Left lobe of liver (tissue), 2 donors: ENCODE measurements at regions not wholly inside any gene's neighbourhood (a gene's known extent, or its start where the extent isn't known, plus 50 kb on each side); places are given as distances from the start of the nearest gene placed in this dataset.

Experiments
- ATAC-seq: fragments of 200-7000 bp; cut with Tn5 transposase; one replicate; pipeline ENCODE4 v1.9.1; 2020; ENCODE audit warnings: mild to moderate bottlenecking, moderate library complexity
- DNase-seq: peaks from one replicate; pipeline ENCODE4 v3.0.0-alpha.2; 2020; ENCODE audit warnings: low spot score
- donor health status: DM: no; HTN: no; CAD: no; lungs with moderate emphysema.
- donor health status: DM: no; HTN: yes; CAD: no.

- ATAC-seq (no peak), DNase-seq (no peak)
Measured at GRCh38 chr9:118457171-118458000, 753.2 kb downstream of the TLR4 start.

DNA sequence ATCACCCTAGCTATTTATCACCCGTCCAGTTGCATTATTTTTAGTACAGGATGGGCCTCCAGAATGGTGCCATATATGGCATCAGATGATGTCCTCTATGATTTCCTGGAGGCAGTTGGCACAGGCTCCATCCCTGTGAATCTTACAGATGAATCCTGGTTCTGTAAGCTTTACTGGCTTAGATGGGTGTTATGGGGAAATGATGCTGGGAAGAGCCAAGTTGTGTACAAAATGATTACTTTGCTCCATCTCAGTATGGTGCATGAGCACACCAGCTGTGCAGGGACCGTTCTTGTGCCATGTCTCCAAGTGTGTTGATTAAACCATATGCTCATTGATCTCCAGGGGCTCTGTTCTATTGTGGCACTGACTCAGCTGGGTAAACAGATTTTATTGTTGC lies 755.7 kb downstream of the TLR4 start:
- ATAC-seq (no peak), DNase-seq (no peak)

DNA sequence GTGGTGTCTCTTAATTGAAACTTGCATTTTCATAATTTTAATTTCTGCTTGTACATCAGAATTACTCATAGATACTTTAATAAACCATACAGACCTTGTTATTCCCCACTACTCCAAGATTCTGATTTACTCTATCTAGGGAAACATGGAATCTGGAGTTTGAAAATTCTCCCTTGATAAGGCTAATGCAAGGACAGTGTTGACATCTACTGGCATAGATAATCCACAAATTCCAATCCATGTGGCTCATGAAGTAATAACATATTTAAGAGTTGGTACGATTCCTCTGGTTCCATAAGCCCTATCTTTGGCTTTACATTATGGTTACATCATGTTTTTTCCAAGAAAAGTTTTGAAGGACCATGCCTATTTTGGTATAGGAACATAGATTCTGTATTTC lies 759.2 kb downstream of the TLR4 start:
- DNase-seq, result no peak
- peak; percentile 59 for ATAC-seq

- no peak for DNase-seq
Measured at GRCh38 chr9:118473521-118473920, 769.3 kb downstream of the TLR4 start.

GRCh38 chr9:118478752-118479151 lies 774.5 kb downstream of the TLR4 start:
- ATAC-seq (no peak), DNase-seq (no peak)

More at GRCh38 chr9:118473521-118473920, 769.3 kb downstream of the TLR4 start:
- ATAC-seq, result no peak

- ATAC-seq (no peak), DNase-seq (no peak)
Measured at GRCh38 chr9:118482306-118482705, 778.1 kb downstream of the TLR4 start.

- ATAC-seq (no peak), DNase-seq (no peak)
Measured at GRCh38 chr9:118483677-118484076, 779.5 kb downstream of the TLR4 start.

- no peak for ATAC-seq
- DNase-seq, result no peak
Measured at GRCh38 chr9:118503236-118503635, 799.0 kb downstream of the TLR4 start.

- no peak for ATAC-seq
- DNase-seq, result no peak
Measured at GRCh38 chr9:118510711-118511110, 806.5 kb downstream of the TLR4 start.

- ATAC-seq (no peak), DNase-seq (no peak)
Measured at GRCh38 chr9:118515947-118516346, 811.7 kb downstream of the TLR4 start.

DNA sequence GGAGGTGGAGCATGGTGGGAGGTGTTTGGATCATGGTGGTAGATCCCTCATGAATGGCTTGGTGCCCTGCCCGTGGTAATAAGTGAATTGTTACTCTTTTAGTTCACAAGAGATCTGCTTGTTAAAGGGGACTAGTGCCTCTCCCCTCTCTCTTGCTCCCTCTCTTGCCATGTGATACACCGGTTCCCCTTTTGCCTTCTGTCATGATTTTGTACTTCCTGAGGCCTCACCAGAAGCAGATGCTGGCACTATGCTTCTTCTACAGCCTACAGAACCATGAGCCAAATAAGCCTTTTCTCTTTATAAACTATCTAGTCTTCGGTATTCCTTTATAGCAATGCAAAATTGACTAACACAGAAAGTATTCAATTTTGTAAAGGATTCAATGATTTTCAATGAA lies 817.1 kb downstream of the TLR4 start:
- no peak for ATAC-seq
- DNase-seq, result no peak

- DNase-seq (no peak), ATAC-seq (peak; percentile 77)
Measured at GRCh38 chr9:118522093-118523028, 818.2 kb downstream of the TLR4 start.

GRCh38 chr9:118527261-118527660 lies 823.1 kb downstream of the TLR4 start:
- ATAC-seq, result no peak
- no peak for DNase-seq

DNA sequence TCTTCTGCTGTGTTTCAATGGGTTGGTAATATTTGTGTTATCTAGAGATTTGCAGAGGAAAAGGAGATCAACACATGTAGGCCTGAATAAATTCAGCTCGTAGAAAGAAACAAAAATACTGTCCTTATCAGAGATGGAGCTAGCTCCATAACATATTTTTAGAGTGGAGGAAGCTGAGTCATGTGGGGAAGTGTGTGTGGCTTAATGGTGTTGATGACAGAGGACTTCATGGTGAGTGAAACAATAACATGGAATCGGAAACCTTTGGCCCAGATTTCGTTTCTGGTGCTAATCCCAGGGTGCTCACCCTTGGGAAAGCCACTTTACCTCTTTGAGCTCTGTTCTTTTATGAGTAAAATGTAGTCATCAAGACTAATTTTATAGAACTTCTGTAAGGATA lies 825.0 kb downstream of the TLR4 start:
- no peak for ATAC-seq
- DNase-seq, result no peak

- DNase-seq (no peak), ATAC-seq (no peak)
Measured at GRCh38 chr9:118529624-118530214, 825.5 kb downstream of the TLR4 start.

DNA sequence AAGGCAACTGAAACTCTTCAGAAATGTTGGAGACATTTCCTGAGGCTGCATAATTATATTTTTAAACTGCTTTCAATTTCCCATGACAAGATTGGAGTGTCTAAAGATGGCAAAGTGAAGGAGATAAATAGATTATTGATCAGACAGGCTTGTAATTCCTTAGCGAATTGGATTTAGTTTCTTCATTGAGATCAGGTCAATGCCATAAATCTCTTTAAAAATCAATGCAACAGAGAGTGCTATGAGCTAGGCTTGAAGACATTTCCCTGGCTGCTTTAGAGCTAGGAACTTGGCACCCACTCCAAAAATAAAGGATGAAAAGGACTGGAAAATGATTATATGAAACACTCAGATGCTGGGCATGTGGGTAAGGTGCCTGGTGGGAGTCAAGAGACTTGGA lies 828.4 kb downstream of the TLR4 start:
- DNase-seq (no peak), ATAC-seq (no peak)

- ATAC-seq (no peak), DNase-seq (no peak)
Measured at GRCh38 chr9:118533101-118533500, 828.9 kb downstream of the TLR4 start.

DNA sequence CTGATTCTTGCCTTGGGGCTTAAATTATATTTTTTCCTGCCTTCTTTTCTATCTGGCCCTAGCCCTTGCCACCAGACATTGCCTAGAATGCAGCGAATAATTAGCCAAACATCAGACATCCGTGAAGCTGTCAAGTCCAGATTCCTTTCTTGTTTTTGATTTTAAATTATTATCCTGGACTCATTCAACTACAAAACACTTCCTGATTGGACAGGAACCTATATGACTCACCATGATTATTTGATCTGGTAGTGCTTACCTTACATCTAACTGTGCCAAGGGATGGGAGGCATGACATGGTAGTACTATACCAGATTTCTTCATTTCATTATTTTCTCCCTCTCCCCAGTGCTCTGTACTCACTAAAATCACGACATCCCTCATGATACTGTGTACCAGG lies 829.6 kb downstream of the TLR4 start:
- DNase-seq (no peak), ATAC-seq (no peak)

DNA sequence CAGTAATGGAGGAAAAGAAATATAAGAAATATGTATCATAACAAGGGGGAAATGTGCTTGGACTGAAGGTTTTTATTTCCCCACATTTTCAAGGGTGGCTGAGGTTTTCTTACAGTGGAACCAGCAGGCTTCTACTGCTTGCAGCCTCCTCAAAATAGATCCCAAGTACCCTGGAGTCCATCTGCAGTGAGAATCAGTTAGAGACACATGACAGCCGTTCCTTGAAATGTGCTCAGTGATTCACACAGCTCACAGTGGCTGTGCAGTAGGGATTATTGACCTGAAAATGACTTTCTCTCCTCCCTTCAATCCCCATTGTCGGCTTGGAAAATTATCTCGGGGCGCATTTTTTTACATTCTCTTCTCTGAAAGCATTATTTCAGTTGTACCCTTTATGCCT lies 832.0 kb downstream of the TLR4 start:
- no peak for DNase-seq
- ATAC-seq, result no peak

DNA sequence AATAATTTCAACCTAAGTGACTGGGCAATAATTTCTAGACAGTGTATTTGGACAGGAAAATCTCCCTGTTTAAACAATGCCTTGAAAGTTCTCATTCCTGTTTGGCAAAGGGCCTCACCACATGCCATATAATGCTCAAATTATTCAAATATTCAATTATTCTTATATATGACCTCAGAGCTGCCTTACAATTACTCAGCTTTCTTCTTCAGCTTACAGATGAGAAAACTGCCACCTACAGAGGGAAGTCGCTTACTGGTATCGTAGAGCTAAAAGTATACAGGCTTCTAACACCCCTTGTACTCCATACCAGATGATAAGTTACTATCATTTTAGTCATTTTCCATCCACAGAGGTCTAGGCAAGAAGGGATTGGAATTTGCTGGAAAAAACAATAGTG lies 830.3 kb downstream of the BRINP1 start:
- no peak for DNase-seq
- no peak for ATAC-seq

GRCh38 chr9:118553465-118553864 lies 815.8 kb downstream of the BRINP1 start:
- ATAC-seq (no peak), DNase-seq (no peak)

DNA sequence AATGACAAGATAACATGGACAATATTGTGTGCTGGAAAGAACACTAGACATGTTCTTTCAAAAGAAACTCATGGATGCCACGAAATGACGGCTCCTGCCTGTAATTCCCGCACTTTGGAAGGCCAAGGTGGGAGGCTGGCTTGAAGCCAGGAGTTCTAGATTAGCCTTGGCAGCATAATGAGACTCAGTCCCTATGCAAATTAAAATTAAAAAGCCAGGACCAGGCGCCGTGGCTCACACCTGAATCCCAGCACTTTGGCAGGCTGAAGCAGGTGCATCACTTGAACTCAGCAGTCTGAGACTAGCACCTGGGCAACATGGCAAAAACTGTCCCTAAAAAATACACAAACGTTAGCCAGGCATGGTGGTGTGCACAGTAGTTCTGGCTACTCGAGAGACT lies 814.2 kb downstream of the BRINP1 start:
- ATAC-seq, result no peak
- DNase-seq, result no peak
